ENCODE measurements at regions not wholly inside any gene's neighbourhood (a gene's known extent, or its start where the extent isn't known, plus 50 kb on each side); places are given as distances from the start of the nearest gene placed in this dataset.
A peak's percentile ranks its signal among the peaks of the same experiment; 100 is the strongest.
"Not testable (repeated sequence)": the region's sequence is repeated elsewhere in the genome, so short reads cannot be mapped to it uniquely, and the experiment has no call there.

GRCh38 chr14:51368721-51369163 lies 128.7 kb downstream of the TMX1 start:
- no peaks in the 10 kb centered on the region for H3K27me3 ChIP-seq (ENCODE audit: insufficient read depth, low read length)

GRCh38 chr14:51369814-51370213 lies 129.8 kb downstream of the TMX1 start:
- no peaks in the 10 kb centered on the region for H3K79me2 ChIP-seq (ENCODE audit: control insufficient read depth, insufficient read depth, low read length, unreplicated experiment)
- 0 out of 2 replicates have a peak overlapping the region, but pooled peaks have one; percentile 73 for H3K27ac ChIP-seq (ENCODE audit: low read depth, low read length)
- H3K27me3 ChIP-seq (ENCODE audit: insufficient read depth, low read length): no peaks in the 10 kb centered on the region
- H3K4me3 ChIP-seq (ENCODE audit: low read depth, low read length): no peak overlapping the region
- H3K4me1 ChIP-seq (ENCODE audit: control insufficient read depth, insufficient read depth, low read length, unreplicated experiment): peaks cover 42% of the 10 kb centered on the region
- H3K36me3 ChIP-seq (ENCODE audit: insufficient read depth, low read length): no peaks in the 10 kb centered on the region
- no peak overlapping the region for H2AFZ ChIP-seq (ENCODE audit: low read length, unreplicated experiment)

More at GRCh38 chr14:51368721-51369163, 128.7 kb downstream of the TMX1 start:
- Histone ChIP-seq H3K4me3 (ENCODE audit: low read depth, low read length) (peak overlapping the region; percentile 50), H3K27ac (ENCODE audit: low read depth, low read length) (peak overlapping the region; percentile 73), H3K4me1 (ENCODE audit: control insufficient read depth, insufficient read depth, low read length, unreplicated experiment) (peaks cover 42% of the 10 kb centered on the region), H3K79me2 (ENCODE audit: control insufficient read depth, insufficient read depth, low read length, unreplicated experiment) (no peaks in the 10 kb centered on the region), H3K36me3 (ENCODE audit: insufficient read depth, low read length) (no peaks in the 10 kb centered on the region), H2AFZ (ENCODE audit: low read length, unreplicated experiment) (peak overlapping the region; percentile 49)

GRCh38 chr14:51370758-51371386 lies 130.8 kb downstream of the TMX1 start:
- no peaks in the 10 kb centered on the region for H3K27me3 ChIP-seq (ENCODE audit: insufficient read depth, low read length)
- H3K27ac ChIP-seq (ENCODE audit: low read depth, low read length): peak overlapping the region; percentile 35; the same call in 1 of the 2 replicates
- no peak overlapping the region for H3K4me3 ChIP-seq (ENCODE audit: low read depth, low read length)
- H3K36me3 ChIP-seq (ENCODE audit: insufficient read depth, low read length): no peaks in the 10 kb centered on the region
- H2AFZ ChIP-seq (ENCODE audit: low read length, unreplicated experiment): peak overlapping the region; percentile 1
- peaks cover 42% of the 10 kb centered on the region for H3K4me1 ChIP-seq (ENCODE audit: control insufficient read depth, insufficient read depth, low read length, unreplicated experiment)
- H3K79me2 ChIP-seq (ENCODE audit: control insufficient read depth, insufficient read depth, low read length, unreplicated experiment): no peaks in the 10 kb centered on the region

- H3K4me3 ChIP-seq (ENCODE audit: low read depth, low read length); H3K4me1 ChIP-seq (ENCODE audit: control insufficient read depth, insufficient read depth, low read length, unreplicated experiment); H3K27me3 ChIP-seq (ENCODE audit: insufficient read depth, low read length); H2AFZ ChIP-seq (ENCODE audit: low read length, unreplicated experiment); H3K79me2 ChIP-seq (ENCODE audit: control insufficient read depth, insufficient read depth, low read length, unreplicated experiment); H3K27ac ChIP-seq (ENCODE audit: low read depth, low read length); H3K36me3 ChIP-seq (ENCODE audit: insufficient read depth, low read length): not testable (repeated sequence)
Observed at GRCh38 chr14:51377186-51377585, 137.1 kb downstream of the TMX1 start.

GRCh38 chr14:51382506-51382905 lies 142.5 kb downstream of the TMX1 start:
- Histone ChIP-seq H3K4me3 (ENCODE audit: low read depth, low read length) (no peak overlapping the region), H3K36me3 (ENCODE audit: insufficient read depth, low read length) (no peaks in the 10 kb centered on the region), H3K27ac (ENCODE audit: low read depth, low read length) (no peak overlapping the region), H3K4me1 (ENCODE audit: control insufficient read depth, insufficient read depth, low read length, unreplicated experiment) (peaks cover 12% of the 10 kb centered on the region), H3K27me3 (ENCODE audit: insufficient read depth, low read length) (no peaks in the 10 kb centered on the region), H3K79me2 (ENCODE audit: control insufficient read depth, insufficient read depth, low read length, unreplicated experiment) (no peaks in the 10 kb centered on the region), H2AFZ (ENCODE audit: low read length, unreplicated experiment) (no peak overlapping the region)

GRCh38 chr14:51386411-51386810 lies 146.4 kb downstream of the TMX1 start:
- no peak overlapping the region for H2AFZ ChIP-seq (ENCODE audit: low read length, unreplicated experiment)
- H3K36me3 ChIP-seq (ENCODE audit: insufficient read depth, low read length): no peaks in the 10 kb centered on the region
- H3K4me3 ChIP-seq (ENCODE audit: low read depth, low read length): no peak overlapping the region
- no peaks in the 10 kb centered on the region for H3K27me3 ChIP-seq (ENCODE audit: insufficient read depth, low read length)
- H3K79me2 ChIP-seq (ENCODE audit: control insufficient read depth, insufficient read depth, low read length, unreplicated experiment): no peaks in the 10 kb centered on the region
- no peak overlapping the region for H3K27ac ChIP-seq (ENCODE audit: low read depth, low read length)
- peaks cover 14% of the 10 kb centered on the region for H3K4me1 ChIP-seq (ENCODE audit: control insufficient read depth, insufficient read depth, low read length, unreplicated experiment)

- no peak overlapping the region for H3K27ac ChIP-seq (ENCODE audit: low read depth, low read length)
- no peaks in the 10 kb centered on the region for H3K79me2 ChIP-seq (ENCODE audit: control insufficient read depth, insufficient read depth, low read length, unreplicated experiment)
- peaks cover 14% of the 10 kb centered on the region for H3K4me1 ChIP-seq (ENCODE audit: control insufficient read depth, insufficient read depth, low read length, unreplicated experiment)
- H3K4me3 ChIP-seq (ENCODE audit: low read depth, low read length): no peak overlapping the region
- no peaks in the 10 kb centered on the region for H3K36me3 ChIP-seq (ENCODE audit: insufficient read depth, low read length)
- no peaks in the 10 kb centered on the region for H3K27me3 ChIP-seq (ENCODE audit: insufficient read depth, low read length)
- no peak overlapping the region for H2AFZ ChIP-seq (ENCODE audit: low read length, unreplicated experiment)
Observed at GRCh38 chr14:51386983-51387735, 147.1 kb downstream of the TMX1 start.

GRCh38 chr14:51392416-51392815 lies 152.4 kb downstream of the TMX1 start:
- no peak overlapping the region for H3K27ac ChIP-seq (ENCODE audit: low read depth, low read length)
- H2AFZ ChIP-seq (ENCODE audit: low read length, unreplicated experiment): no peak overlapping the region
- H3K27me3 ChIP-seq (ENCODE audit: insufficient read depth, low read length): no peaks in the 10 kb centered on the region
- peaks cover 37% of the 10 kb centered on the region for H3K4me1 ChIP-seq (ENCODE audit: control insufficient read depth, insufficient read depth, low read length, unreplicated experiment)
- no peak overlapping the region for H3K4me3 ChIP-seq (ENCODE audit: low read depth, low read length)
- H3K79me2 ChIP-seq (ENCODE audit: control insufficient read depth, insufficient read depth, low read length, unreplicated experiment): no peaks in the 10 kb centered on the region
- H3K36me3 ChIP-seq (ENCODE audit: insufficient read depth, low read length): no peaks in the 10 kb centered on the region

GRCh38 chr14:51394384-51394783 lies 154.3 kb downstream of the TMX1 start:
- Histone ChIP-seq H3K4me3 (ENCODE audit: low read depth, low read length) (no peak overlapping the region), H3K79me2 (ENCODE audit: control insufficient read depth, insufficient read depth, low read length, unreplicated experiment) (no peaks in the 10 kb centered on the region), H3K27ac (ENCODE audit: low read depth, low read length) (peak overlapping the region; percentile 99), H3K27me3 (ENCODE audit: insufficient read depth, low read length) (no peaks in the 10 kb centered on the region), H2AFZ (ENCODE audit: low read length, unreplicated experiment) (peak overlapping the region; percentile 25), H3K4me1 (ENCODE audit: control insufficient read depth, insufficient read depth, low read length, unreplicated experiment) (peaks cover 53% of the 10 kb centered on the region), H3K36me3 (ENCODE audit: insufficient read depth, low read length) (no peaks in the 10 kb centered on the region)

- peak overlapping the region; percentile 78 for H2AFZ ChIP-seq (ENCODE audit: low read length, unreplicated experiment)
- peaks cover 56% of the 10 kb centered on the region for H3K4me1 ChIP-seq (ENCODE audit: control insufficient read depth, insufficient read depth, low read length, unreplicated experiment)
- no peaks in the 10 kb centered on the region for H3K79me2 ChIP-seq (ENCODE audit: control insufficient read depth, insufficient read depth, low read length, unreplicated experiment)
- H3K4me3 ChIP-seq (ENCODE audit: low read depth, low read length): no peak overlapping the region
- peak overlapping the region; percentile 99 for H3K27ac ChIP-seq (ENCODE audit: low read depth, low read length)
- no peaks in the 10 kb centered on the region for H3K36me3 ChIP-seq (ENCODE audit: insufficient read depth, low read length)
- H3K27me3 ChIP-seq (ENCODE audit: insufficient read depth, low read length): no peaks in the 10 kb centered on the region
Observed at GRCh38 chr14:51394804-51395203, 154.8 kb downstream of the TMX1 start.

- peak overlapping the region; percentile 78 for H2AFZ ChIP-seq (ENCODE audit: low read length, unreplicated experiment)
- H3K4me3 ChIP-seq (ENCODE audit: low read depth, low read length): peak overlapping the region; percentile 56
- H3K4me1 ChIP-seq (ENCODE audit: control insufficient read depth, insufficient read depth, low read length, unreplicated experiment): peaks cover 56% of the 10 kb centered on the region
- no peaks in the 10 kb centered on the region for H3K27me3 ChIP-seq (ENCODE audit: insufficient read depth, low read length)
- H3K79me2 ChIP-seq (ENCODE audit: control insufficient read depth, insufficient read depth, low read length, unreplicated experiment): no peaks in the 10 kb centered on the region
- H3K27ac ChIP-seq (ENCODE audit: low read depth, low read length): peak overlapping the region; percentile 99
- no peaks in the 10 kb centered on the region for H3K36me3 ChIP-seq (ENCODE audit: insufficient read depth, low read length)
Observed at GRCh38 chr14:51395361-51395849, 155.4 kb downstream of the TMX1 start.
